AG04450 (cell line): ENCODE measurements at regions not wholly inside any gene's neighbourhood (a gene's known extent, or its start where the extent isn't known, plus 50 kb on each side); places are given as distances from the start of the nearest gene placed in this dataset.

Source experiments
- CTCF ChIA-PET: fragments of 300-600, 350-600 bp; formaldehyde crosslinking; extraction: SDS; loops from one replicate; lab custom pipeline; 2022; ENCODE audit warnings: antibody characterized with exemption, inconsistent platforms; lab: Charles Lee
- POLR2A ChIA-PET: fragments of 350-600 bp; formaldehyde crosslinking; extraction: SDS; loops from one replicate; lab custom pipeline; 2021; ENCODE audit warnings: antibody characterized with exemption, inconsistent platforms; lab: Yijun Ruan, JAX
- DNase-seq: peaks from one replicate; pipeline ENCODE4 v3.0.0-alpha.2; 2011; ENCODE audit warnings: low read depth, low spot score
- H3K27ac ChIP-seq: one replicate; pipeline ENCODE4 v1.5.1; 2012; ENCODE audit warnings: low read depth, low read length, control low read depth
- H3K27me3 ChIP-seq: one replicate; pipeline ENCODE4 v1.6.0; 2012; ENCODE audit warnings: low read length; ENCODE audit not compliant: control insufficient read depth, insufficient read depth
- H3K4me3 ChIP-seq: 2 replicates; pipeline ENCODE4 v1.5.1; 2011; ENCODE audit warnings: mild to moderate bottlenecking, low read depth, low read length, control low read depth
- H3K9me3 ChIP-seq: 2 replicates; pipeline ENCODE4 v1.5.1; 2012; ENCODE audit warnings: low read length; ENCODE audit not compliant: control insufficient read depth, insufficient read depth
- TF ChIP-seq, protein P1 (sequence below): IDR thresholded peaks from 2 replicates; pipeline ENCODE4 v1.5.1; 2011; ENCODE audit warnings: low read depth, low read length, control low read depth, inconsistent platforms

DNA sequence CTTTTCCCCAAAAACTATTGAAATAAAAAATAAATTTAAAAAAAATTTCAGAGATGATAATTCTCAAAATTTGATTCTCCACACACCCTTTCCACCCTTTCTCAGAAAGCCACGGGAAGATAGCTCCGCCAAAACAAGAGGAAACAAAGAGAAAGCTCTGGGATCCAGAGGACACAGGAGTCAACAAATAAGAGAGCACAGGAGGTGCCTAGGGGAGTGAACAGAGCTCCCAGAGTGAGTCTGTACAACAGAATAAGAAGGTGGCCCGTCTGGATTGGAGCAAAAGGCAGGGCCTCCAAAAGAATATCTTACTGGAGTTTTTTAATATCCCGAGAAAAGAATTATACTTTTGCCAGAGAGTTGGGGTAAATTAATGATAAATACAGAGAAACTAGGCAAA is 96.3 kb upstream of the DRD2 start:
- CTCF ChIA-PET = interaction anchor here (0.7 to 1.9 kb wide), 2 partner anchors 99 to 159 kb away, joined by 3 to 4 read pairs; no protein-coding TSS in a partner anchor
- Histone ChIP-seq H3K4me3 (no peak overlapping the region), H3K27me3 (no peaks in the 10 kb centered on the region), H3K27ac (no peak overlapping the region), H3K9me3 (no peaks in the 10 kb centered on the region)
- TF ChIP-seq, protein P1, sequence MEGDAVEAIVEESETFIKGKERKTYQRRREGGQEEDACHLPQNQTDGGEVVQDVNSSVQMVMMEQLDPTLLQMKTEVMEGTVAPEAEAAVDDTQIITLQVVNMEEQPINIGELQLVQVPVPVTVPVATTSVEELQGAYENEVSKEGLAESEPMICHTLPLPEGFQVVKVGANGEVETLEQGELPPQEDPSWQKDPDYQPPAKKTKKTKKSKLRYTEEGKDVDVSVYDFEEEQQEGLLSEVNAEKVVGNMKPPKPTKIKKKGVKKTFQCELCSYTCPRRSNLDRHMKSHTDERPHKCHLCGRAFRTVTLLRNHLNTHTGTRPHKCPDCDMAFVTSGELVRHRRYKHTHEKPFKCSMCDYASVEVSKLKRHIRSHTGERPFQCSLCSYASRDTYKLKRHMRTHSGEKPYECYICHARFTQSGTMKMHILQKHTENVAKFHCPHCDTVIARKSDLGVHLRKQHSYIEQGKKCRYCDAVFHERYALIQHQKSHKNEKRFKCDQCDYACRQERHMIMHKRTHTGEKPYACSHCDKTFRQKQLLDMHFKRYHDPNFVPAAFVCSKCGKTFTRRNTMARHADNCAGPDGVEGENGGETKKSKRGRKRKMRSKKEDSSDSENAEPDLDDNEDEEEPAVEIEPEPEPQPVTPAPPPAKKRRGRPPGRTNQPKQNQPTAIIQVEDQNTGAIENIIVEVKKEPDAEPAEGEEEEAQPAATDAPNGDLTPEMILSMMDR = no peak
- POLR2A ChIA-PET = no interaction called here
- DNase-seq = no peak

DNA sequence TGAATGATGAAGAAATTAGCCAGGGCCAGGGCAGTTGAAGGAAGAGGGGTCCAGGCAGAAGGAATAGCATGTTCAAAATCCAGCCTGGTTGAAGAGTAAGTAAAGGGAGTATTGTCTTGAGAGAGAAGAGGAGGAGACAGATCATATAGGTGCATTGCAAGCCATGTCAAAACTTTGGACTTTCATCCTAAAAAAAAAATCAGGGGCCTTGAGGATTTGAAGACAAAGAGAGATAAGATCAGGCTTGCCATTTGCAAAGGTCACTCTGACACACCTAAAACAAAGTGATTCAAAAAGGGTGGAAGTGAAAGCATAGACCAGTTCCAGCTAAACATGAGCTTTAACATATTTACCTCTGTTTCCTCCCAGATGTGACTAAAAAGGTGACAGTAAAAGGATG is 95.7 kb upstream of the DRD2 start:
- DNase-seq = no peak
- no peaks in the 10 kb centered on the region for H3K9me3 ChIP-seq
- H3K4me3 ChIP-seq = no peak overlapping the region
- CTCF ChIA-PET = interaction anchor here (0.7 to 1.9 kb wide), 3 partner anchors 37 to 160 kb away, joined by 3 to 5 read pairs (median 4); no protein-coding TSS in a partner anchor
- no peak overlapping the region for H3K27ac ChIP-seq
- POLR2A ChIA-PET = no interaction called here
- no peaks in the 10 kb centered on the region for H3K27me3 ChIP-seq
- TF ChIP-seq, protein P1 = no peak

DNA sequence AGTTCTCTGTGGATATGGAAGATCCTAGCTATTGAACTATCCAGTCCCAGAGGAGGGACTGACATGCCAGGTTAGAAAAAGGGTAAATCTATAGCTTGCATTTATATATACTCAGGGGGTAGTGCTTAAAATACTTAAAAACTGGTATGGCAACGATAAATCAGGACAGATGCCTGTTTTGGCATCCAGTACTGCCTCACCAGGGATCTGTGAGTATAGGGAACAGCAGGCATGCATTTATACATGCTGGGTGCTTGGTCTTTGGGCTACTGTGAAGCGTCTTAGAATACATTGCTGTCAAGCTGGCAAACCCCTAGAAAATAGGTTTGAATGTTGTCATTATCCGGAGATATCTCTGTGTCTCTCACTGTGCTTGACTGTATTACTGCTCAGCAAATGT is 94.2 kb upstream of the DRD2 start:
- Histone ChIP-seq H3K9me3 (no peaks in the 10 kb centered on the region), H3K4me3 (no peak overlapping the region), H3K27me3 (no peaks in the 10 kb centered on the region), H3K27ac (no peak overlapping the region)
- TF ChIP-seq, protein P1 = no peak
- CTCF ChIA-PET = no interaction called here
- POLR2A ChIA-PET = no interaction called here
- no peak for DNase-seq

DNA sequence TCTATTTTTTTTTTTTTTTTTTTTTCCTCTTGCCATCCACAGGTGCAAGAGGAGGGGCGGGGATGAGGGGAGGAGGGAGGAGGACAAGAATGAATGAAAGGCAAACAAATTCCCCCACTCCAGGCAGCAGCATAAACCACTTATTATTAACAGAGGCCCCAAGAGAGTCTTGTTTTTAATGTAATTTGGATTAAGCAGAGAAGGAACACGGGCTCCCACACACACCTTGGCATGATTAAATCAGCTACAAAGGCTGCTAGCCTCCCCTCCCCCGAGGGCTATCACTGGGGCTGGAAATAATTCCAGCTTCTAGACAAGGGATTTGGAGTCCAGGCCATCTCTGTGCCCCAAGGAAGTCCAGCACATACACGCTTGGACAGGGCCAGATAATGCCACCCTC is 93.4 kb upstream of the DRD2 start:
- TF ChIP-seq, protein P1 = no peak
- CTCF ChIA-PET = no interaction called here
- Histone ChIP-seq H3K27me3 (no peaks in the 10 kb centered on the region), H3K9me3 (no peaks in the 10 kb centered on the region), H3K4me3 (no peak overlapping the region), H3K27ac (no peak overlapping the region)
- POLR2A ChIA-PET = no interaction called here
- no peak for DNase-seq

DNA sequence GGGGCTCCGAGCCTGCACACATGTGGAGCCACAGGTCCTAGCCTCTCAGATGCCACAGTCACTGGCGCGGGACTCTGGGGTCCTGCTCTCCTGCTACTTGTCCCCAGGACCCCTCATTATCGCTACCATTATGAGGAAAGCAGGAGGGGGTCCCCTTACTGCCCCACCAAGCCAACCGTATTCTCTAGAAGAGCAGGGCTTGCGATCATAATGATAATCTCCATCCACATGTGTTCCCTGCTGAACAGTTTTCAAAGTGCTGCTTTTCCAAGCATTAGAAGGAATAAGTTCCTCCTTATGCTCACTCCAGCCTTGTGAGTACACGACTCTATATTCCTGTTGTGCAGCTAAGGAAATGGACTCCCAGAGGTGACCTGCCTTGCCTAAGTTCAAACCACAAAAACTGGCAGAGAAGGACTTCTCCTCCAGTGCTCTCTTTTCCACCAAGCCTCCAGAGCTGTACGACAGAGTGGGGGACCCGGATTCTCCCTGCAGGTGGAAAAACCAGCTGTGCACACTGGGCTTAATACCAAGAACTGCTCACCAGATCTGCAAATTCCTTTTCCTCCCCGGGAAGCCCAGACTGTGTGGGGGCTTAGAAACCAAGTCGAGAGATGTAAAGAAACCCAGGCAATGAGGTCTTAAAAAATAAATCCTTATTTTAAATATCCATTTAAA is 92.8 kb upstream of the DRD2 start:
- no peaks in the 10 kb centered on the region for H3K27me3 ChIP-seq
- no peak for DNase-seq
- ChIA-PET POLR2A (no interaction called here), CTCF (interaction anchor here (2.7 kb wide), 1 partner anchor 35 kb away, joined by 10 read pairs; no protein-coding TSS in a partner anchor)
- no peak overlapping the region for H3K27ac ChIP-seq
- no peaks in the 10 kb centered on the region for H3K9me3 ChIP-seq
- TF ChIP-seq, protein P1 = no peak
- no peak overlapping the region for H3K4me3 ChIP-seq
